AG09319 (cell line): ENCODE measurements at regions not wholly inside any gene's neighbourhood (a gene's known extent, or its start where the extent isn't known, plus 50 kb on each side); places are given as distances from the start of the nearest gene placed in this dataset.

Experiments
- DNase-seq: peaks from one replicate; pipeline ENCODE4 v3.0.0-alpha.2; 2010; ENCODE audit warnings: low read depth; ENCODE audit errors: extremely low read depth
- CTCF ChIP-seq: IDR thresholded peaks from 2 replicates; pipeline ENCODE4 v1.5.1; 2011; ENCODE audit warnings: low read depth, mild to moderate bottlenecking, inconsistent platforms, low read length, moderate library complexity

GRCh38 chr7:89661876-89662275 lies 492.4 kb upstream of the STEAP1 start:
- no peak for DNase-seq
- TF ChIP-seq CTCF, result no peak

GRCh38 chr7:89666136-89666835 lies 488.0 kb upstream of the STEAP1 start:
- no peak for DNase-seq

GRCh38 chr7:89680161-89680560 lies 474.1 kb upstream of the STEAP1 start:
- no peak for DNase-seq
- TF ChIP-seq CTCF, result no peak

More at GRCh38 chr7:89666136-89666835, 488.0 kb upstream of the STEAP1 start:
- no peak for TF ChIP-seq CTCF

GRCh38 chr7:89681448-89681847 lies 472.8 kb upstream of the STEAP1 start:
- TF ChIP-seq CTCF, result no peak
- no peak for DNase-seq

- no peak for TF ChIP-seq CTCF
- DNase-seq, result no peak
These were observed 469.0 kb upstream of the STEAP1 start for GRCh38 chr7:89685287-89685686.

- no peak for DNase-seq
- no peak for TF ChIP-seq CTCF
These were observed 467.1 kb upstream of the STEAP1 start for GRCh38 chr7:89687211-89687610.

GRCh38 chr7:89695241-89695640 lies 459.0 kb upstream of the STEAP1 start:
- no peak for DNase-seq
- no peak for TF ChIP-seq CTCF
